Stomach (tissue), 8 donors: ENCODE measurements at regions not wholly inside any gene's neighbourhood (a gene's known extent, or its start where the extent isn't known, plus 50 kb on each side); places are given as distances from the start of the nearest gene placed in this dataset.

Experiments used
- DNase-seq, 2 donors: peaks; one replicate each; pipeline versions ENCODE4 v3.0.0 to v3.0.0-alpha.2; 2013 to 2019
- H3K27ac ChIP-seq, 5 donors: fragments of 200-600 bp in 4 of 5; sonication (generic) in 4 of 5; one replicate each; pipeline ENCODE4 v1.5.1; 2013 to 2019; ENCODE audit warnings: mild to moderate bottlenecking in 1 of 5, moderate library complexity in 1 of 5
- H3K27me3 ChIP-seq, 3 donors: fragments of 200-600 bp; sonication (generic); one replicate each; pipeline ENCODE4 v1.5.1; 2017 to 2019; ENCODE audit warnings: mixed run types in 1 of 3
- H3K36me3 ChIP-seq, 4 donors: fragments of 200-600 bp; sonication (generic); 1 replicate in 3 of 4; 2 replicates in 1 of 4; pipeline ENCODE4 v1.5.1; 2016 to 2019
- H3K4me1 ChIP-seq, 4 donors: fragments of 200-600 bp; sonication (generic); one replicate each; pipeline ENCODE4 v1.5.1; 2016 to 2019
- H3K4me3 ChIP-seq, 4 donors: fragments of 200-600 bp; sonication (generic) in 3 of 4; one replicate each; pipeline ENCODE4 v1.5.1; 2016 to 2019; ENCODE audit warnings: mild to moderate bottlenecking in 1 of 4
- H3K9me3 ChIP-seq, 4 donors: fragments of 200-600 bp; sonication (generic); one replicate each; pipeline ENCODE4 v1.5.1; 2016 to 2019
- CTCF ChIP-seq, 7 experiments: fragments of 450-650 bp in 4 of 7; fragments of 200-600 bp in 3 of 7; sonication (generic) in 3 of 7; IDR thresholded peaks; one replicate each; pipeline ENCODE4 v1.5.1; 2016 to 2019; ENCODE audit warnings: antibody characterized with exemption in 7 of 7, control low read depth in 2 of 7, mild to moderate bottlenecking in 1 of 7
- EP300 ChIP-seq: sonication (generic); formaldehyde crosslinking; IDR thresholded peaks from one replicate; pipeline ENCODE4 v1.6.1; 2017; ENCODE audit warnings: antibody characterized with exemption
- POLR2A ChIP-seq, 4 donors: fragments of 450-650 bp; IDR thresholded peaks; one replicate each; pipeline ENCODE4 v1.6.1; 2016; ENCODE audit warnings: antibody characterized with exemption in 4 of 4, control low read depth in 2 of 4, mild to moderate bottlenecking in 1 of 4, moderate library complexity in 1 of 4
- POLR2AphosphoS5 ChIP-seq, 3 donors: sonication (generic); formaldehyde crosslinking; IDR thresholded peaks; one replicate each; pipeline ENCODE4 v1.6.1; 2016; ENCODE audit warnings: antibody characterized with exemption in 3 of 3
- WGBS, 5 donors: extraction: QIAGEN DNeasy Blood & Tissue Kit in 3 of 5; methylation state at CpG; one replicate each; pipeline versions ENCODE4 v1.1.5 to v1.1.7; 2013 to 2018; 5-methylcytosine and 5-hydroxymethylcytosine counted together
- intact Hi-C: fragments of 100-400 bp; cut with DNase I; formaldehyde crosslinking; loops from one replicate; pipeline ENCODE4 v1.15.1; 2023; ENCODE audit warnings: low total_unique reads
- donor health status: healthy with polysubstance abuse.
- donor health status: Bipolar disorder and iron deficiency.
- donor health status: healthy.

- no peak for TF ChIP-seq POLR2A (IDR thresholded peaks at IDR 0.05)
- Histone ChIP-seq H3K27ac (no peak overlapping the region), H3K9me3 (no peaks in the 10 kb centered on the region), H3K36me3 (no peaks in the 10 kb centered on the region), H3K4me1 (no peaks in the 10 kb centered on the region), H3K27me3 (peaks cover 0 to 10% (median 0%) of the 10 kb centered on the region in 3 donors), H3K4me3 (no peak overlapping the region)
- DNase-seq, result no peak
- intact Hi-C loops, result no loop called here
- WGBS, 5 donors, result 44 to 57% (median 47%) methylated on average over 6 of the region's 6 CpGs
Measured at GRCh38 chr12:4046495-4046840, 173.3 kb upstream of the PARP11 start.

- Histone ChIP-seq H3K4me3 (no peak overlapping the region), H3K36me3 (no peaks in the 10 kb centered on the region), H3K27ac (no peak overlapping the region), H3K27me3 (peaks cover 0 to 10% (median 0%) of the 10 kb centered on the region in 3 donors), H3K4me1 (no peaks in the 10 kb centered on the region), H3K9me3 (no peaks in the 10 kb centered on the region)
- no peak for TF ChIP-seq POLR2A (IDR thresholded peaks at IDR 0.05)
- no peak for TF ChIP-seq CTCF (IDR thresholded peaks at IDR 0.05)
- TF ChIP-seq POLR2AphosphoS5 (IDR thresholded peaks at IDR 0.05), result no peak
- TF ChIP-seq EP300, result no peak
- intact Hi-C loops, result no loop called here
- no peak for DNase-seq
- 87 to 91% (median 91%) methylated on average over 16 of the region's 16 CpGs for WGBS, 5 donors
Measured at GRCh38 chr12:4045786-4046494, 172.7 kb upstream of the PARP11 start.

GRCh38 chr12:4044736-4045730, 171.8 kb upstream of the PARP11 start:
- no peaks in the 10 kb centered on the region for H3K36me3 ChIP-seq
- H3K27me3 ChIP-seq, result peaks cover 0 to 10% (median 0%) of the 10 kb centered on the region in 3 donors
- no peak overlapping the region for H3K4me3 ChIP-seq
- peak in 1 of 2 donors; percentile 53 for DNase-seq
- H3K4me1 ChIP-seq, result no peaks in the 10 kb centered on the region
- WGBS, 5 donors, result 78 to 87% (median 82%) methylated on average over 23 of the region's 23 CpGs
- no peaks in the 10 kb centered on the region for H3K9me3 ChIP-seq
- no peak for TF ChIP-seq CTCF (IDR thresholded peaks at IDR 0.05)
- no peak for TF ChIP-seq POLR2AphosphoS5 (IDR thresholded peaks at IDR 0.05)
- TF ChIP-seq POLR2A (IDR thresholded peaks at IDR 0.05), result no peak
- TF ChIP-seq EP300, result no peak
- intact Hi-C loops, result no loop called here
- H3K27ac ChIP-seq, result no peak overlapping the region

GRCh38 chr12:4044101-4044500, 170.9 kb upstream of the PARP11 start:
- no peaks in the 10 kb centered on the region for H3K4me1 ChIP-seq
- no peak for DNase-seq
- H3K9me3 ChIP-seq, result no peaks in the 10 kb centered on the region
- WGBS, 5 donors, result 67 to 88% (median 80%) methylated on average over 9 of the region's 9 CpGs
- no peaks in the 10 kb centered on the region for H3K36me3 ChIP-seq
- intact Hi-C loops, result no loop called here
- H3K27ac ChIP-seq, result no peak overlapping the region
- H3K27me3 ChIP-seq, result peaks cover 0 to 10% (median 0%) of the 10 kb centered on the region in 3 donors
- TF ChIP-seq POLR2A (IDR thresholded peaks at IDR 0.05), result no peak
- TF ChIP-seq POLR2AphosphoS5 (IDR thresholded peaks at IDR 0.05), result no peak
- TF ChIP-seq EP300, result no peak
- no peak for TF ChIP-seq CTCF (IDR thresholded peaks at IDR 0.05)
- no peak overlapping the region for H3K4me3 ChIP-seq
